RWPE1 (cell line): ENCODE measurements at regions not wholly inside any gene's neighbourhood (a gene's known extent, or its start where the extent isn't known, plus 50 kb on each side); places are given as distances from the start of the nearest gene placed in this dataset.
"Not testable (repeated sequence)": the region's sequence is repeated elsewhere in the genome, so short reads cannot be mapped to it uniquely, and the experiment has no call there.

Experiments used
- CTCF ChIA-PET: fragments of 350-600 bp; sonication (Branson Sonifier 250); formaldehyde crosslinking; extraction: SDS; loops from one replicate; lab custom pipeline; 2021; lab: Yijun Ruan, JAX
- POLR2A ChIA-PET: fragments of 400-600 bp; formaldehyde crosslinking; extraction: SDS; loops from one replicate; lab custom pipeline; 2020; ENCODE audit warnings: antibody characterized with exemption; ENCODE audit not compliant: low non-redundant PET; lab: Yijun Ruan, JAX
- DNase-seq: peaks from one replicate; pipeline ENCODE4 v3.0.0; 2012; ENCODE audit warnings: low spot score
- H3K27ac ChIP-seq: fragments of 450-650 bp; 2 replicates; pipeline ENCODE4 v1.5.1; 2017
- TF ChIP-seq, protein P1 (sequence below): fragments of 450-650 bp; conservative IDR thresholded peaks from 2 replicates; pipeline ENCODE4 v1.5.1; 2017; ENCODE audit warnings: low read depth, mild to moderate bottlenecking

- no peak overlapping the region for H3K27ac ChIP-seq
- POLR2A ChIA-PET: no interaction called here
- TF ChIP-seq, protein P1, sequence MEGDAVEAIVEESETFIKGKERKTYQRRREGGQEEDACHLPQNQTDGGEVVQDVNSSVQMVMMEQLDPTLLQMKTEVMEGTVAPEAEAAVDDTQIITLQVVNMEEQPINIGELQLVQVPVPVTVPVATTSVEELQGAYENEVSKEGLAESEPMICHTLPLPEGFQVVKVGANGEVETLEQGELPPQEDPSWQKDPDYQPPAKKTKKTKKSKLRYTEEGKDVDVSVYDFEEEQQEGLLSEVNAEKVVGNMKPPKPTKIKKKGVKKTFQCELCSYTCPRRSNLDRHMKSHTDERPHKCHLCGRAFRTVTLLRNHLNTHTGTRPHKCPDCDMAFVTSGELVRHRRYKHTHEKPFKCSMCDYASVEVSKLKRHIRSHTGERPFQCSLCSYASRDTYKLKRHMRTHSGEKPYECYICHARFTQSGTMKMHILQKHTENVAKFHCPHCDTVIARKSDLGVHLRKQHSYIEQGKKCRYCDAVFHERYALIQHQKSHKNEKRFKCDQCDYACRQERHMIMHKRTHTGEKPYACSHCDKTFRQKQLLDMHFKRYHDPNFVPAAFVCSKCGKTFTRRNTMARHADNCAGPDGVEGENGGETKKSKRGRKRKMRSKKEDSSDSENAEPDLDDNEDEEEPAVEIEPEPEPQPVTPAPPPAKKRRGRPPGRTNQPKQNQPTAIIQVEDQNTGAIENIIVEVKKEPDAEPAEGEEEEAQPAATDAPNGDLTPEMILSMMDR: no peak
- CTCF ChIA-PET: interaction anchor here (0.6 kb wide), 1 partner anchor 55 kb away, joined by 3 read pairs; no protein-coding TSS in a partner anchor
- DNase-seq: no peak
Observed at GRCh38 chr4:77293426-77293825, 136.4 kb downstream of the CCNG2 start.

- POLR2A ChIA-PET, DNase-seq, CTCF ChIA-PET, H3K27ac ChIP-seq: not testable (repeated sequence)
Observed at GRCh38 chr4:77300996-77301395, 144.0 kb downstream of the CCNG2 start.

DNA sequence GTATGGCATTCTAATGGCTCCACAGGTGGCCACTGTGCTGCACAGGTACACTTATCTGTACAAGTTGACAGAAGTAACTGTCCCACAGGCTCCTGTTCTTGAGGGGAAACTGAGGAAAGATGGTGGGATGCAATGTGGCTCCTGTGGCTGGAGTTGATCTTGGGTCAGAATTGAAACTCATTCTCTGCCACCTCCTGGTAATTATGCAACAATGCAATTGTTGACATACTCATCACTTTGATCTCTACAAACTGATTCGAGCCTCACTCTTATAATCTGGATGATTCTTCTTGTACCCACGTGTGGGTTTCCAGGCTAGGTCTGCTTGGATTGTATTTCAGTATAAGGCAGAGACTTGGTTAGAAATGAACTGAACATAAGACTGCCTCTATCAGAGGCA is 148.8 kb downstream of the CCNG2 start:
- DNase-seq: no peak
- no peak overlapping the region for H3K27ac ChIP-seq
- POLR2A ChIA-PET: no interaction called here
- TF ChIP-seq, protein P1: no peak
- CTCF ChIA-PET: interaction anchor here (1.9 kb wide), 1 partner anchor 65 kb away, joined by 12 read pairs; no protein-coding TSS in a partner anchor

DNA sequence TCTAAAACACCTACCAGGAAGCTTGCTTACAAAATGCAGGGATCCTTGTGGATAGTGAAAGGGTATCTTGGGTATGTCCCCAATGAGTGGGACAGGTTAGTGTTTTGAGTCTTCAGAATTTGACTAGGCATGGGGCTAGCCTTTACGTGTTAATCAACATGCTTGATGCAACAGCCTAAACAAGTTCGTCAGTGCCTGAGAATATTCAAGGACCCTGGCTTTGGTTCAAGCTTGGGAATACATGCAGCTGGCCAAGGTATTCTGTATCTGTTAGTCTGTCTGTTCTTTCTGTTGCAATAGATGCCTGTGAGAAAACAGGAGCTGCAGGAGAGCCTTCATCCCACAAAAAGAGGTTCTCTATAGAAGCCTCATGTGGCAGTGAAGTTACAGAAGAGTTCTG is 149.5 kb downstream of the CCNG2 start:
- no peak overlapping the region for H3K27ac ChIP-seq
- ChIA-PET CTCF (interaction anchor here (1.9 kb wide), 1 partner anchor 66 kb away, joined by 12 read pairs; no protein-coding TSS in a partner anchor), POLR2A (no interaction called here)
- TF ChIP-seq, protein P1: no peak
- no peak for DNase-seq

GRCh38 chr4:77308843-77309242 is 151.8 kb downstream of the CCNG2 start:
- DNase-seq: peak; percentile 59
- ChIA-PET CTCF (interaction anchor here (0.6 to 1.7 kb wide), 9 partner anchors 24 to 262 kb away, joined by 3 to 7 read pairs (median 3); no protein-coding TSS in a partner anchor), POLR2A (no interaction called here)
- TF ChIP-seq, protein P1: peak; percentile 40
- no peak overlapping the region for H3K27ac ChIP-seq

GRCh38 chr4:77309496-77309895 is 152.5 kb downstream of the CCNG2 start:
- H3K27ac ChIP-seq: no peak overlapping the region
- POLR2A ChIA-PET: no interaction called here
- TF ChIP-seq, protein P1: no peak
- no peak for DNase-seq
- CTCF ChIA-PET: interaction anchor here (0.6 to 1.7 kb wide), 6 partner anchors 48 to 122 kb away, joined by 3 to 5 read pairs (median 4); no protein-coding TSS in a partner anchor

- TF ChIP-seq, protein P1: no peak
- POLR2A ChIA-PET: no interaction called here
- no peak overlapping the region for H3K27ac ChIP-seq
- CTCF ChIA-PET: no interaction called here
- no peak for DNase-seq
Observed at GRCh38 chr4:77310931-77311330, 153.9 kb downstream of the CCNG2 start.
